Muscle of back (tissue), 3 donors: ENCODE measurements at regions not wholly inside any gene's neighbourhood (a gene's known extent, or its start where the extent isn't known, plus 50 kb on each side); places are given as distances from the start of the nearest gene placed in this dataset.
"Not testable (repeated sequence)": the region's sequence is repeated elsewhere in the genome, so short reads cannot be mapped to it uniquely, and the experiment has no call there.

ENCODE experiments used
- DNase-seq, 3 donors: peaks; one replicate each; pipeline versions ENCODE4 v3.0.0 to v3.0.0-alpha.2; 2013

- DNase-seq = no peak
These were observed 97.5 kb upstream of the RPS6KA2 start for GRCh38 chr6:166724576-166724975.

- DNase-seq = no peak
These were observed 95.7 kb upstream of the RPS6KA2 start for GRCh38 chr6:166722785-166723184.

GRCh38 chr6:166721576-166721975 lies 94.5 kb upstream of the RPS6KA2 start:
- no peak for DNase-seq

- DNase-seq = no peak
These were observed 93.8 kb upstream of the RPS6KA2 start for GRCh38 chr6:166720856-166721255.

GRCh38 chr6:166719019-166719418 lies 92.0 kb upstream of the RPS6KA2 start:
- DNase-seq = no peak

GRCh38 chr6:166718516-166718915 lies 91.5 kb upstream of the RPS6KA2 start:
- DNase-seq = no peak

- no peak for DNase-seq
These were observed 90.0 kb upstream of the RPS6KA2 start for GRCh38 chr6:166716910-166717617.

- no peak for DNase-seq
These were observed 88.9 kb upstream of the RPS6KA2 start for GRCh38 chr6:166715992-166716391.

GRCh38 chr6:166715065-166715464 lies 88.0 kb upstream of the RPS6KA2 start:
- DNase-seq = peak in 1 of 3 donors; percentile 34

GRCh38 chr6:166714581-166714980 lies 87.5 kb upstream of the RPS6KA2 start:
- no peak for DNase-seq

- DNase-seq = no peak
These were observed 87.1 kb upstream of the RPS6KA2 start for GRCh38 chr6:166714187-166714510.

GRCh38 chr6:166713434-166714186 lies 86.6 kb upstream of the RPS6KA2 start:
- DNase-seq = peak in 2 of 3 donors; percentile 18 to 66

GRCh38 chr6:166712286-166713228 lies 85.5 kb upstream of the RPS6KA2 start:
- no peak for DNase-seq

GRCh38 chr6:166710084-166710483 lies 83.0 kb upstream of the RPS6KA2 start:
- no peak for DNase-seq

GRCh38 chr6:166708460-166708859 lies 81.4 kb upstream of the RPS6KA2 start:
- no peak for DNase-seq

- DNase-seq = no peak
These were observed 80.0 kb upstream of the RPS6KA2 start for GRCh38 chr6:166707045-166707444.

GRCh38 chr6:166705069-166705468 lies 78.0 kb upstream of the RPS6KA2 start:
- no peak for DNase-seq

- no peak for DNase-seq
These were observed 77.1 kb upstream of the RPS6KA2 start for GRCh38 chr6:166704171-166704570.

GRCh38 chr6:166703149-166703710 lies 76.2 kb upstream of the RPS6KA2 start:
- DNase-seq = no peak

- not testable (repeated sequence) for DNase-seq
These were observed 74.4 kb upstream of the RPS6KA2 start for GRCh38 chr6:166701424-166701823.

GRCh38 chr6:166700871-166701270 lies 73.8 kb upstream of the RPS6KA2 start:
- not testable (repeated sequence) for DNase-seq

GRCh38 chr6:166697113-166697512 lies 70.1 kb upstream of the RPS6KA2 start:
- no peak for DNase-seq
